Esophagus mucosa (tissue), 1 donor: ENCODE measurements at regions not wholly inside any gene's neighbourhood (a gene's known extent, or its start where the extent isn't known, plus 50 kb on each side); places are given as distances from the start of the nearest gene placed in this dataset.

Source experiments
- ATAC-seq: fragments of 200-7000 bp; cut with Tn5 transposase; one replicate; pipeline ENCODE4 v1.9.1; 2020
- donor health status: DM: yes; HTN: yes; CAD: no.

GRCh38 chr3:31053299-31053698 lies 158.8 kb upstream of the GADL1 start:
- ATAC-seq = no peak

DNA sequence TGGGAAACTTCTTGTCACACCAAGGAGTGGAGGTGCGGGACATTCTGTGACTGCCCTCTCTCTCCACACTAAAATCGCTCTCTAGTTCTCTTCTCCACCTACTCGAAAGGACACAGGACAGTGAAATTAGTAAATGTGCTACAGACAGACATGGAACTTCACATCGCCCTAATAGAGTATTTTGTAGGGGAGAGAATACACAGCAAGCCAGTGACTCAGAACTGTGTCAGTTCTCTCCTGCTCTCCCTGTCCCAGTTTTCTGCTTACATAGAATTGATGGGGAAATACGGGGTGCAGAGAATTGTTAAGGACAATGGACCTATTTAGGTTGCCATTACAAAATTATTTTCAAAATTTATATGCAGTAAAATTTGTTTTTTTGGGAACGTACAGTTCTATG lies 159.6 kb upstream of the GADL1 start:
- ATAC-seq = no peak

- no peak for ATAC-seq
These were observed 161.3 kb upstream of the GADL1 start for GRCh38 chr3:31055757-31056156.

- no peak for ATAC-seq
These were observed 163.4 kb upstream of the GADL1 start for GRCh38 chr3:31057891-31058290.

DNA sequence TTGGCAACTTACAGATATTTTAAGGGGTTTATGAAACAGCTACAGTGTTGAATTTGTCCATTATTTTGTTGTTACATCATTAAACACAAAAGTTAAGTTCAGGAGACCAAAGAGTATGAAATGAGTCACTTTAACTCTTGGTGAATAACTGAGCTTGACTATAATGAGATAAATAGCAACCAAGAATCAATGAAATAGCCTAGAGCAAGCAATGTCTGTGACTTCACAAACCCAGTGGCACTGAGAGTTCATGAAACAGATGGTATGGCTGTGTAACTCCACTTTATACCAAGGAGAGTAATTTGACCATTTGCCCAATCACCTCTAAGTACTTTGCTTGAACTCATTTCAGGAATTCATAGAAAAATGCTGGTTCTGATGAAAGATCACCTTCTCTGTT lies 169.6 kb upstream of the GADL1 start:
- no peak for ATAC-seq

- ATAC-seq = peak; percentile 23
These were observed 171.3 kb upstream of the GADL1 start for GRCh38 chr3:31065765-31066164.

DNA sequence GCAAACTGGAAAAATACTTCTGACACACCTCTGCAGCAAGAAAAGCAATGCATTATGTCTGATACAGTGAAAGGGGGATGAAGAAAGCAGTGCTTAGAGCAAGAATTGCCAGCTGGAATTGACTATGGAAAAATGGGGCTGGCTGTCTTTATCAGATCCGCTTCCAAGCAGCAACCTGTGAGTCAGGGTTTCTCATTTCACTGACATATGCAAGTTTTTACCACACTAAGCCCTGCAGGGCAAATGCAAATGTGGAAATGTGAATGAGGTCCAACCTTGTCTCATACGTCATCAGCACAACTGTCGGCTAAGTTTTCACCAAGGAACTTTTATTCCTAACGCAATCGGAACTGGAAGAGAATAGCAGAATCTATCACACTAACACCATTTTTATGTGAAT lies 172.5 kb upstream of the GADL1 start:
- peak; percentile 97 for ATAC-seq

DNA sequence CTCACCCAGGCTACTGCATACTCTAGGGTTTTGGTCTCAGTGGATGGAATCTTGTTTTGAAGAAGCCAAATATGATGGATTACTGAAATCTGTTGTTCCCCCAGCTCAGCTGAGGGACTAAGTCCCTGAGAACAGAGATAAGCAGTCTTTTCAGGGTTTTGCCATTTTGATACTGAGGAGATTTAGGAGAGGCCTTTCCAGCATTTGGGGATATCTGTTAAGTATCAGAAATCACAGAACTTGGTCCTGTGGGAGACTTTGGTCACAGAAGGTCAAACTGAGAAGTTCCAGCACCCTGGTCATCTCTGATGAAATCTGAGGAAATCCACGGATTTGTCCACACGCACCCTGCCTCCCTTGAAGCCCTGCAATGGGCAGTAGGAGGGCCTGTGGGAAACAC lies 181.0 kb upstream of the GADL1 start:
- no peak for ATAC-seq

- no peak for ATAC-seq
These were observed 181.4 kb upstream of the GADL1 start for GRCh38 chr3:31075876-31076275.

DNA sequence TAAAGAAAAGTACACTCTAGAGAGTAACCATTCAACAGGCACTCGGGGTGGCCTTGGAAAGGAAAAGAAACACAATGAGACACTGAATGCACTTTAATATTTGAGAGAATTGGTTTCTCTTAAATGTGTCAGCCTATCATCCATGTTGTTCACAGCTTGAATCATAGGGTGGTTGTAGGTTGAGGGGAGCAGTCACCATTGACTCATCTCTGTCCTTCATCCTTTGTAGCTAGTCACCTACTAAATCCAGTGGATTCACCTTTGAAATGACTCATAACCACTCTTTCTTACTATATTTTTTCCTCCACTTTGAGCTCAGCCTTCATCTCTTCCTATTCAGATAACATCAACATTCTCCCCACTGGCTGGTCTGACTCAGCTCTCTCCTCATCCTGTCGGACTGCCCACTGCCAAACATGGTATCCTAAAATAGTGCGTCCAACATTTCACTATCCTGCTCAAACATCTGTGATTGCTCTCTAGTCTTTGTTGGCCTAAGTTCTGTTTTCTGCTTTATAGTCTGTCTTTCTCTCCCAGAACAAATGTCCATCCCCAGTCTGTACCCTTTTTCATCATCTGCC lies 182.7 kb upstream of the GADL1 start:
- peak; percentile 99 for ATAC-seq

- no peak for ATAC-seq
These were observed 183.4 kb upstream of the GADL1 start for GRCh38 chr3:31077826-31078225.

GRCh38 chr3:31079689-31080088 lies 185.2 kb upstream of the GADL1 start:
- ATAC-seq = no peak

DNA sequence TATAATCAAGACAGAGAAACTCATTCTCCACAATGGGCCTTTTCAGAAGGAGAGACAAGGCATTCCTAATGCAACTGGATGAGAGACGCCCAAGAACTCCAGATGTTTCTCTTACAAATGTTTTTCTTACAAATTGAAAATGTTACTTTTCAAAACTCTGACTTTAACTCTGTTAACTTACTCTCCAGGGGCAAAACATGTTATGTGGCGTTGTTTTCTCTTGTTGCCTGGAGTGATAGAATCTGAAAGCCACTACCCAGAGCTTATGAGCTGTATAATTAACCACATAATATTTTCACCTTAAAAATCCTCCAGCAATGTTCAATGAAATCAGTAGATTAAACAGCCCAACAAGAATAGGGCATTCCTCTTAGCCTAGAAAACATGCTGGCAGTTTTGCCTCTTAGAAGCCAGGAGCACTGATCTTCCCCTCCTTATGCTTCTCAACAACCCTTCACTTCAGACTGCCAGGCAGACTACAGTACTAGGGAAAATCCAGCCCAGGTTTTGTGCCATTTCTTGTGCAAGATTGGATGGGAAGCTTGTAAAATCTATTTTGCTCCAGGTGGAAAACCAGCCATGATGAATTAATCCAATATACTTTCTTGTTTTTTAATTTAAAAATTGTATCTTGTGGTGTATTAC lies 186.7 kb upstream of the GADL1 start:
- no peak for ATAC-seq

GRCh38 chr3:31086148-31086547 lies 191.7 kb upstream of the GADL1 start:
- ATAC-seq = no peak

- peak; percentile 70 for ATAC-seq
These were observed 192.2 kb upstream of the GADL1 start for GRCh38 chr3:31086698-31087097.

- ATAC-seq = no peak
These were observed 197.3 kb upstream of the GADL1 start for GRCh38 chr3:31091748-31092147.

DNA sequence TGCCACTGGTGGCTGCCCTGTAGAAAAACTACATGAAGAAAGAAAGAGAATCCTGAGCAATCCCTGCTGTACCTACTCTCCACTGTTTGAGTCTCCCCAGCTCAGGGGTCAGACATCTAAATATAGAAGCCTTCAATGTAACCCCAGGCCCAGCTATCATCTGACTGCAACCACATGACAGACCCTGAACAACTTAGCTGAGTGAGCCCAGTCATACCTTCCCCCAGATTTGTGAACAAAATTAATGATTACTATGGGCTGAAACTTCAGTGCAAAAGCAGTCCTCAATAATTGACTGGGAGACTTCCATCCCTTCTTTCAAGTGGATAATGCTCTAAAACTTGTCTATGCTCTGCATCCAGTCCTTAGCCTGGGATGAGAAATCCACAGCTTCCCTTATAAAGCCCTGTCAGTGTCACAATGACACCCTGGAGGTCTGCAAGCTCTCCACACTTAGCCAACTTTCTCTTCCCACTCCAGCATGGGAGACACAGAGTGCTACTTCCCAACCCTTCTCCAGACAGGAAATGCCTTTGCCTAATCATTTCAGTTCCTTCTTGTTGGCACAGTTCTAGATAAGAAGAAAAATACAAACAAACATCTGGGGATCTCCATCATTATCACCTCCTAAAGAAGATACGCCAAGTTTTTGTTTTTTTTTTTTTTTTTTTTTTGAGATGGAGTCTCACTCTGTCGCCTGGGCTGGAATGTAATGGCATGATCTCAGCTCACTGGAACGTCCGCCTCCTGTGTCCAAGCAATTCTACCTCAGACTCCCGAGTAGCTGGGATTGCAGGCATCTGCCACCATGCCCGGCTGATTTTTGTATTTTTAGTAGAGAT lies 198.5 kb upstream of the GADL1 start:
- ATAC-seq = no peak

- peak; percentile 23 for ATAC-seq
These were observed 199.1 kb upstream of the GADL1 start for GRCh38 chr3:31093606-31094005.

GRCh38 chr3:31094048-31094447 lies 199.6 kb upstream of the GADL1 start:
- ATAC-seq = no peak

- peak; percentile 26 for ATAC-seq
These were observed 200.8 kb upstream of the GADL1 start for GRCh38 chr3:31095255-31095654.

DNA sequence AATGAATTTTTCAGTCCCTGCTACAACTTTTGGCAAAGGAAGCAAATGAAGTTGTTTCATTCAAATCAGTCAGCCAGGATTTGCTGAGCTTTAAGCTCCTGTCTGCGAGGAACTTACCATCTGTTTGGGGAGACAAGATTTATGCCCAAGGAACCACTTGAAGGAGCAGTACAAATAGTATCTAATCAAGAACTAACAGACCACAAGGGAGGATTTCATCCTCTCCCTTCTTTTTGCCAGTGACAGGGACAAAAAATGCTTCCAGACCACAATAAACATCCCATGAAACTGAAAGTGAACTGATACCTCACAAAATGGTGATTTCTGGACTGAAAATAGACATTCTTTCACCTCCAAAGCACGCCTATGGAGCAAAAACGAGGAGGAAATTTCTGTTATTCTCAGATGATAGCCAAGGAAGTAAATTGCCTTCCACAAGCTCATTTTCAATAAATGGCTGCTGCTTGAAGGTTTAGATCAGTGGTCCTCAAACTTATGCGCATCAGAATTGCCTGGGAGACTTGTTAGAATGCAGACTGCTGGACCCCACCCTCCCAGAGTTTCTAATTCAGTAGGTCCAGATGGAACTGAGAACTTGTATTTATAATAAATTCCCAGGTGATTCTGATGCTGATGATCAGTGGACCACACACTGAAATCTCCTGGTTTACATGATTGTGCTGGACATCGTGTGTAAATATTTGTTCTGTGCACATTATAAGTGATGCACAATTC lies 202.4 kb upstream of the GADL1 start:
- ATAC-seq = no peak

GRCh38 chr3:31100519-31100918 lies 206.1 kb upstream of the GADL1 start:
- ATAC-seq = no peak

GRCh38 chr3:31101285-31101684 lies 206.8 kb upstream of the GADL1 start:
- ATAC-seq = peak; percentile 51
